ENCODE measurements at regions not wholly inside any gene's neighbourhood (a gene's known extent, or its start where the extent isn't known, plus 50 kb on each side); places are given as distances from the start of the nearest gene placed in this dataset.

GRCh38 chr10:28060031-28060607, 61.2 kb upstream of the ODAD2 start:
- Histone ChIP-seq H3K9ac (ENCODE audit: low read length) (no peak overlapping the region), H3K4me2 (ENCODE audit: low read depth, low read length, poor library complexity, severe bottlenecking) (no peak overlapping the region), H3K79me2 (ENCODE audit: low read length) (no peaks in the 10 kb centered on the region), H4K20me1 (ENCODE audit: insufficient read depth, low read depth, low read length) (no peaks in the 10 kb centered on the region), H3K36me3 (ENCODE audit: insufficient read depth, low read length) (no peaks in the 10 kb centered on the region), H2AFZ (ENCODE audit: low read length) (no peak overlapping the region), H3K27ac (ENCODE audit: low read length) (no peak overlapping the region), H3K9me2 (replicated peaks; ENCODE audit: insufficient read depth, low read length) (no peaks in the 10 kb centered on the region), H3K9me3 (ENCODE audit: low read length) (no peaks in the 10 kb centered on the region), H3K4me3 (ENCODE audit: low read length) (no peak overlapping the region), H3K4me1 (ENCODE audit: low read length) (no peaks in the 10 kb centered on the region), H3K27me3 (ENCODE audit: low read length) (no peaks in the 10 kb centered on the region)
- DNase-seq, result no peak

GRCh38 chr10:28058746-28059145, 59.9 kb upstream of the ODAD2 start:
- Histone ChIP-seq H2AFZ (ENCODE audit: low read length) (no peak overlapping the region), H3K4me1 (ENCODE audit: low read length) (no peaks in the 10 kb centered on the region), H3K9ac (ENCODE audit: low read length) (no peak overlapping the region), H4K20me1 (ENCODE audit: insufficient read depth, low read depth, low read length) (no peaks in the 10 kb centered on the region), H3K79me2 (ENCODE audit: low read length) (no peaks in the 10 kb centered on the region), H3K36me3 (ENCODE audit: insufficient read depth, low read length) (no peaks in the 10 kb centered on the region), H3K9me2 (replicated peaks; ENCODE audit: insufficient read depth, low read length) (no peaks in the 10 kb centered on the region), H3K4me3 (ENCODE audit: low read length) (no peak overlapping the region), H3K27me3 (ENCODE audit: low read length) (no peaks in the 10 kb centered on the region), H3K4me2 (ENCODE audit: low read depth, low read length, poor library complexity, severe bottlenecking) (no peak overlapping the region), H3K9me3 (ENCODE audit: low read length) (no peaks in the 10 kb centered on the region), H3K27ac (ENCODE audit: low read length) (no peak overlapping the region)
- no peak for DNase-seq

- H3K27me3 ChIP-seq (ENCODE audit: low read length), result no peaks in the 10 kb centered on the region
- H4K20me1 ChIP-seq (ENCODE audit: insufficient read depth, low read depth, low read length), result no peaks in the 10 kb centered on the region
- no peaks in the 10 kb centered on the region for H3K79me2 ChIP-seq (ENCODE audit: low read length)
- H3K4me3 ChIP-seq (ENCODE audit: low read length), result no peak overlapping the region
- no peak overlapping the region for H3K4me2 ChIP-seq (ENCODE audit: low read depth, low read length, poor library complexity, severe bottlenecking)
- no peak for DNase-seq
- no peak overlapping the region for H3K27ac ChIP-seq (ENCODE audit: low read length)
- no peak overlapping the region for H3K9ac ChIP-seq (ENCODE audit: low read length)
- no peaks in the 10 kb centered on the region for H3K9me2 ChIP-seq (replicated peaks; ENCODE audit: insufficient read depth, low read length)
- H3K9me3 ChIP-seq (ENCODE audit: low read length), result no peaks in the 10 kb centered on the region
- H3K4me1 ChIP-seq (ENCODE audit: low read length), result no peaks in the 10 kb centered on the region
- no peak overlapping the region for H2AFZ ChIP-seq (ENCODE audit: low read length)
- H3K36me3 ChIP-seq (ENCODE audit: insufficient read depth, low read length), result no peaks in the 10 kb centered on the region
These were observed 55.5 kb upstream of the ODAD2 start for GRCh38 chr10:28054228-28054860.

- Histone ChIP-seq H3K9ac (ENCODE audit: low read length) (no peak overlapping the region), H3K9me2 (replicated peaks; ENCODE audit: insufficient read depth, low read length) (no peaks in the 10 kb centered on the region), H2AFZ (ENCODE audit: low read length) (no peak overlapping the region), H3K36me3 (ENCODE audit: insufficient read depth, low read length) (no peaks in the 10 kb centered on the region), H3K27me3 (ENCODE audit: low read length) (no peaks in the 10 kb centered on the region), H4K20me1 (ENCODE audit: insufficient read depth, low read depth, low read length) (no peaks in the 10 kb centered on the region), H3K79me2 (ENCODE audit: low read length) (no peaks in the 10 kb centered on the region), H3K9me3 (ENCODE audit: low read length) (no peaks in the 10 kb centered on the region), H3K4me1 (ENCODE audit: low read length) (no peaks in the 10 kb centered on the region), H3K4me2 (ENCODE audit: low read depth, low read length, poor library complexity, severe bottlenecking) (no peak overlapping the region), H3K27ac (ENCODE audit: low read length) (no peak overlapping the region), H3K4me3 (ENCODE audit: low read length) (no peak overlapping the region)
- DNase-seq, result no peak
These were observed 50.4 kb upstream of the ODAD2 start for GRCh38 chr10:28049286-28049685.
